Memory B cell (primary cell): ENCODE measurements at regions not wholly inside any gene's neighbourhood (a gene's known extent, or its start where the extent isn't known, plus 50 kb on each side); places are given as distances from the start of the nearest gene placed in this dataset.
"Not testable (repeated sequence)": the region's sequence is repeated elsewhere in the genome, so short reads cannot be mapped to it uniquely, and the experiment has no call there.

ENCODE experiments used
- ATAC-seq: fragments of 150-1000 bp; cut with Tn5 transposase; 2 replicates; pipeline ENCODE4 v1.10.0; 2021; ENCODE audit warnings: low read depth, mild to moderate bottlenecking, moderate library complexity
- DNase-seq, 2 donors: peaks; one replicate each; pipeline ENCODE4 v3.0.0; 2022; ENCODE audit warnings: low spot score in 2 of 2
- H3K27ac Mint-ChIP-seq: one replicate; pipeline ENCODE4 v1.8.0; 2022; ENCODE audit warnings: mild to moderate bottlenecking, moderate library complexity, mixed read lengths
- H3K27me3 Mint-ChIP-seq: one replicate; pipeline ENCODE4 v1.8.0; 2022; ENCODE audit warnings: mixed read lengths
- H3K36me3 Mint-ChIP-seq: one replicate; pipeline ENCODE4 v1.8.0; 2022; ENCODE audit warnings: mild to moderate bottlenecking, mixed read lengths
- H3K4me1 Mint-ChIP-seq: one replicate; pipeline ENCODE4 v1.8.0; 2022; ENCODE audit warnings: mixed read lengths
- H3K4me3 Mint-ChIP-seq: one replicate; pipeline ENCODE4 v1.8.0; 2022; ENCODE audit warnings: mild to moderate bottlenecking, moderate library complexity, mixed read lengths
- H3K9me3 Mint-ChIP-seq: one replicate; pipeline ENCODE4 v1.8.0; 2022; ENCODE audit warnings: mixed read lengths

- ATAC-seq (no peak), DNase-seq (no peak)
- Mint-ChIP-seq H3K4me1 (no peaks in the 10 kb centered on the region), H3K36me3 (no peaks in the 10 kb centered on the region), H3K9me3 (no peaks in the 10 kb centered on the region), H3K4me3 (no peak overlapping the region), H3K27ac (no peak overlapping the region), H3K27me3 (peaks cover 7% of the 10 kb centered on the region)
Observed at GRCh38 chr18:11498821-11499220, 110.6 kb upstream of the SLC35G4 start.

GRCh38 chr18:11497585-11497984 lies 111.8 kb upstream of the SLC35G4 start:
- no peak overlapping the region for H3K27ac Mint-ChIP-seq
- ATAC-seq (no peak), DNase-seq (no peak)
- H3K4me3 Mint-ChIP-seq, result no peak overlapping the region
- no peaks in the 10 kb centered on the region for H3K4me1 Mint-ChIP-seq
- H3K27me3 Mint-ChIP-seq, result peaks cover 7% of the 10 kb centered on the region
- H3K9me3 Mint-ChIP-seq, result no peaks in the 10 kb centered on the region
- H3K36me3 Mint-ChIP-seq, result no peaks in the 10 kb centered on the region

- Mint-ChIP-seq H3K27ac (no peak overlapping the region), H3K9me3 (no peaks in the 10 kb centered on the region), H3K4me3 (no peak overlapping the region), H3K27me3 (peaks cover 8% of the 10 kb centered on the region), H3K4me1 (no peaks in the 10 kb centered on the region), H3K36me3 (no peaks in the 10 kb centered on the region)
- DNase-seq (no peak), ATAC-seq (no peak)
Observed at GRCh38 chr18:11496526-11497172, 112.7 kb upstream of the SLC35G4 start.

GRCh38 chr18:11495441-11495840 lies 114.0 kb upstream of the SLC35G4 start:
- Mint-ChIP-seq H3K27me3 (peaks cover 8% of the 10 kb centered on the region), H3K36me3 (no peaks in the 10 kb centered on the region), H3K27ac (no peak overlapping the region), H3K4me1 (no peaks in the 10 kb centered on the region), H3K4me3 (no peak overlapping the region), H3K9me3 (no peaks in the 10 kb centered on the region)
- ATAC-seq, result no peak
- DNase-seq, result no peak

GRCh38 chr18:11494107-11494506 lies 115.3 kb upstream of the SLC35G4 start:
- Mint-ChIP-seq H3K27me3 (peaks cover 1% of the 10 kb centered on the region), H3K36me3 (no peaks in the 10 kb centered on the region), H3K9me3 (no peaks in the 10 kb centered on the region), H3K27ac (no peak overlapping the region), H3K4me1 (no peaks in the 10 kb centered on the region), H3K4me3 (no peak overlapping the region)
- DNase-seq (no peak), ATAC-seq (no peak)

- Mint-ChIP-seq H3K4me3 (no peak overlapping the region), H3K9me3 (no peaks in the 10 kb centered on the region), H3K36me3 (no peaks in the 10 kb centered on the region), H3K4me1 (no peaks in the 10 kb centered on the region), H3K27me3 (peaks cover 1% of the 10 kb centered on the region), H3K27ac (no peak overlapping the region)
- ATAC-seq (no peak), DNase-seq (no peak)
Observed at GRCh38 chr18:11489266-11489899, 120.0 kb upstream of the SLC35G4 start.

- H3K36me3 Mint-ChIP-seq, result no peaks in the 10 kb centered on the region
- no peaks in the 10 kb centered on the region for H3K9me3 Mint-ChIP-seq
- H3K27ac Mint-ChIP-seq, result no peak overlapping the region
- no peak overlapping the region for H3K4me3 Mint-ChIP-seq
- DNase-seq (no peak), ATAC-seq (no peak)
- no peaks in the 10 kb centered on the region for H3K4me1 Mint-ChIP-seq
- peaks cover 1% of the 10 kb centered on the region for H3K27me3 Mint-ChIP-seq
Observed at GRCh38 chr18:11488175-11488574, 121.2 kb upstream of the SLC35G4 start.

GRCh38 chr18:11487390-11487789 lies 122.0 kb upstream of the SLC35G4 start:
- Mint-ChIP-seq H3K27ac (no peak overlapping the region), H3K9me3 (no peaks in the 10 kb centered on the region), H3K4me1 (no peaks in the 10 kb centered on the region), H3K36me3 (no peaks in the 10 kb centered on the region), H3K4me3 (no peak overlapping the region), H3K27me3 (peaks cover 1% of the 10 kb centered on the region)
- no peak for ATAC-seq
- DNase-seq, result no peak

GRCh38 chr18:11482271-11482670 lies 127.1 kb upstream of the SLC35G4 start:
- no peaks in the 10 kb centered on the region for H3K9me3 Mint-ChIP-seq
- ATAC-seq (no peak), DNase-seq (no peak)
- no peak overlapping the region for H3K4me3 Mint-ChIP-seq
- no peaks in the 10 kb centered on the region for H3K36me3 Mint-ChIP-seq
- peaks cover 3% of the 10 kb centered on the region for H3K27me3 Mint-ChIP-seq
- H3K4me1 Mint-ChIP-seq, result no peaks in the 10 kb centered on the region
- H3K27ac Mint-ChIP-seq, result no peak overlapping the region

GRCh38 chr18:11480692-11481091 lies 128.7 kb upstream of the SLC35G4 start:
- H3K4me3 Mint-ChIP-seq, result no peak overlapping the region
- H3K36me3 Mint-ChIP-seq, result no peaks in the 10 kb centered on the region
- ATAC-seq (no peak), DNase-seq (no peak)
- no peaks in the 10 kb centered on the region for H3K4me1 Mint-ChIP-seq
- peaks cover 3% of the 10 kb centered on the region for H3K9me3 Mint-ChIP-seq
- H3K27me3 Mint-ChIP-seq, result peaks cover 3% of the 10 kb centered on the region
- H3K27ac Mint-ChIP-seq, result no peak overlapping the region

GRCh38 chr18:11479031-11479430 lies 130.4 kb upstream of the SLC35G4 start:
- H3K4me3 Mint-ChIP-seq, H3K27me3 Mint-ChIP-seq, H3K27ac Mint-ChIP-seq, H3K4me1 Mint-ChIP-seq, H3K36me3 Mint-ChIP-seq, ATAC-seq, H3K9me3 Mint-ChIP-seq, DNase-seq: not testable (repeated sequence)

- Mint-ChIP-seq H3K36me3 (no peaks in the 10 kb centered on the region), H3K27me3 (peaks cover 1% of the 10 kb centered on the region), H3K4me3 (no peak overlapping the region), H3K4me1 (no peaks in the 10 kb centered on the region), H3K27ac (no peak overlapping the region), H3K9me3 (peaks cover 4% of the 10 kb centered on the region)
- DNase-seq, result no peak
- no peak for ATAC-seq
Observed at GRCh38 chr18:11470941-11471340, 138.5 kb upstream of the SLC35G4 start.

- peaks cover 2% of the 10 kb centered on the region for H3K9me3 Mint-ChIP-seq
- H3K4me3 Mint-ChIP-seq, result no peak overlapping the region
- no peaks in the 10 kb centered on the region for H3K4me1 Mint-ChIP-seq
- H3K27ac Mint-ChIP-seq, result no peak overlapping the region
- ATAC-seq (no peak), DNase-seq (no peak)
- peaks cover 3% of the 10 kb centered on the region for H3K27me3 Mint-ChIP-seq
- no peaks in the 10 kb centered on the region for H3K36me3 Mint-ChIP-seq
Observed at GRCh38 chr18:11468617-11469016, 140.8 kb upstream of the SLC35G4 start.

GRCh38 chr18:11468120-11468519 lies 141.3 kb upstream of the SLC35G4 start:
- DNase-seq, result no peak
- no peak for ATAC-seq
- no peaks in the 10 kb centered on the region for H3K9me3 Mint-ChIP-seq
- no peak overlapping the region for H3K27ac Mint-ChIP-seq
- peaks cover 3% of the 10 kb centered on the region for H3K27me3 Mint-ChIP-seq
- no peaks in the 10 kb centered on the region for H3K4me1 Mint-ChIP-seq
- no peaks in the 10 kb centered on the region for H3K36me3 Mint-ChIP-seq
- no peak overlapping the region for H3K4me3 Mint-ChIP-seq

GRCh38 chr18:11467611-11468010 lies 141.8 kb upstream of the SLC35G4 start:
- H3K9me3 Mint-ChIP-seq, result no peaks in the 10 kb centered on the region
- ATAC-seq, result no peak
- H3K4me3 Mint-ChIP-seq, result no peak overlapping the region
- no peak overlapping the region for H3K27ac Mint-ChIP-seq
- no peaks in the 10 kb centered on the region for H3K36me3 Mint-ChIP-seq
- peaks cover 3% of the 10 kb centered on the region for H3K27me3 Mint-ChIP-seq
- H3K4me1 Mint-ChIP-seq, result no peaks in the 10 kb centered on the region
- no peak for DNase-seq
